AG04449 (cell line): ENCODE measurements at regions not wholly inside any gene's neighbourhood (a gene's known extent, or its start where the extent isn't known, plus 50 kb on each side); places are given as distances from the start of the nearest gene placed in this dataset.

ENCODE experiments used
- CTCF ChIA-PET: fragments of 350-600 bp; formaldehyde crosslinking; extraction: SDS; loops from one replicate; lab custom pipeline; 2021; ENCODE audit warnings: antibody characterized with exemption; lab: Yijun Ruan, JAX
- POLR2A ChIA-PET: fragments of 400-600, 350-600 bp; formaldehyde crosslinking; extraction: SDS; loops from one replicate; lab custom pipeline; 2020; ENCODE audit warnings: antibody characterized with exemption, inconsistent platforms; lab: Yijun Ruan, JAX
- DNase-seq: peaks from one replicate; pipeline ENCODE4 v3.0.0-alpha.2; 2010; ENCODE audit warnings: low read depth, low spot score
- H3K4me3 ChIP-seq: 2 replicates; pipeline ENCODE4 v1.5.1; 2011; ENCODE audit warnings: low read depth, mild to moderate bottlenecking, control low read depth, low read length
- CTCF ChIP-seq: IDR thresholded peaks from one replicate; pipeline ENCODE4 v1.5.1; 2011; ENCODE audit warnings: mild to moderate bottlenecking, moderate library complexity, low read length, control low read depth, inconsistent platforms; ENCODE audit not compliant: insufficient read depth; ENCODE audit errors: missing control alignments

- no peak overlapping the region for H3K4me3 ChIP-seq
- CTCF ChIA-PET, result no interaction called here
- POLR2A ChIA-PET, result interaction anchor here (0.6 to 0.7 kb wide), 2 partner anchors 155 to 275 kb away, joined by 3 to 4 read pairs; no protein-coding TSS in a partner anchor
- DNase-seq, result no peak
- TF ChIP-seq CTCF, result no peak
Observed at GRCh38 chr10:33506838-33507661, 172.6 kb upstream of the NRP1 start.

- ChIA-PET CTCF (no interaction called here), POLR2A (no interaction called here)
- DNase-seq, result no peak
- TF ChIP-seq CTCF, result no peak
- H3K4me3 ChIP-seq, result no peak overlapping the region
Observed at GRCh38 chr10:33506391-33506790, 171.9 kb upstream of the NRP1 start.

GRCh38 chr10:33501161-33501560 is 166.7 kb upstream of the NRP1 start:
- POLR2A ChIA-PET, result no interaction called here
- H3K4me3 ChIP-seq, result no peak overlapping the region
- DNase-seq, result no peak
- CTCF ChIA-PET, result no interaction called here
- TF ChIP-seq CTCF, result no peak

GRCh38 chr10:33498391-33498891 is 164.0 kb upstream of the NRP1 start:
- no peak for TF ChIP-seq CTCF
- ChIA-PET POLR2A (no interaction called here), CTCF (no interaction called here)
- DNase-seq, result no peak
- H3K4me3 ChIP-seq, result no peak overlapping the region

GRCh38 chr10:33497338-33497737 is 162.9 kb upstream of the NRP1 start:
- ChIA-PET POLR2A (no interaction called here), CTCF (no interaction called here)
- no peak for DNase-seq
- TF ChIP-seq CTCF, result no peak
- no peak overlapping the region for H3K4me3 ChIP-seq

GRCh38 chr10:33496096-33496495 is 161.6 kb upstream of the NRP1 start:
- no peak for TF ChIP-seq CTCF
- ChIA-PET CTCF (no interaction called here), POLR2A (no interaction called here)
- DNase-seq, result no peak
- no peak overlapping the region for H3K4me3 ChIP-seq
